GM10266 (cell line): ENCODE measurements at regions not wholly inside any gene's neighbourhood (a gene's known extent, or its start where the extent isn't known, plus 50 kb on each side); places are given as distances from the start of the nearest gene placed in this dataset.

Source experiments
- DNase-seq: peaks from one replicate; pipeline ENCODE4 v3.0.0; 2012; ENCODE audit errors: extremely low spot score
- CTCF ChIP-seq: IDR thresholded peaks from 2 replicates; pipeline ENCODE4 v1.5.1; 2012; ENCODE audit warnings: mild to moderate bottlenecking, low read depth; ENCODE audit not compliant: control insufficient read depth, insufficient read depth; ENCODE audit errors: missing control alignments

GRCh38 chr20:5377484-5377883, 60.7 kb upstream of the PROKR2 start:
- no peak for DNase-seq
- TF ChIP-seq CTCF = no peak

- no peak for DNase-seq
- no peak for TF ChIP-seq CTCF
Observed at GRCh38 chr20:5376228-5376627, 59.5 kb upstream of the PROKR2 start.

GRCh38 chr20:5374171-5374570, 57.4 kb upstream of the PROKR2 start:
- TF ChIP-seq CTCF = no peak
- DNase-seq = no peak

- DNase-seq = no peak
- TF ChIP-seq CTCF = no peak
Observed at GRCh38 chr20:5372371-5372770, 55.6 kb upstream of the PROKR2 start.

- TF ChIP-seq CTCF = no peak
- no peak for DNase-seq
Observed at GRCh38 chr20:5369629-5370028, 52.9 kb upstream of the PROKR2 start.
